RWPE2 (cell line): ENCODE measurements at regions not wholly inside any gene's neighbourhood (a gene's known extent, or its start where the extent isn't known, plus 50 kb on each side); places are given as distances from the start of the nearest gene placed in this dataset.

Experiments used
- ATAC-seq: fragments of 200-7000 bp; cut with Tn5 transposase; 3 replicates; pipeline ENCODE4 v1.9.1; 2021; ENCODE audit warnings: low read depth
- DNase-seq: peaks from one replicate; pipeline ENCODE4 v3.0.0-alpha.2; 2020; ENCODE audit warnings: low spot score
- H3K27ac ChIP-seq: fragments of 450-650 bp; 2 replicates; pipeline ENCODE4 v1.5.1; 2017; ENCODE audit warnings: mild to moderate bottlenecking; ENCODE audit not compliant: poor library complexity, severe bottlenecking
- H3K27me3 ChIP-seq: fragments of 250-450 bp; sonication (Bioruptor Pico); 2 replicates; pipeline ENCODE4 v1.5.1; 2021; ENCODE audit warnings: mild to moderate bottlenecking, moderate library complexity; ENCODE audit not compliant: insufficient read depth, poor library complexity, severe bottlenecking
- H3K36me3 ChIP-seq: fragments of 250-450 bp; sonication (Bioruptor Pico); 2 replicates; pipeline ENCODE4 v1.5.1; 2020; ENCODE audit warnings: low read depth, mild to moderate bottlenecking, moderate library complexity
- H3K4me1 ChIP-seq: fragments of 250-450 bp; sonication (Bioruptor Pico); 2 replicates; pipeline ENCODE4 v1.5.1; 2021; ENCODE audit warnings: mild to moderate bottlenecking, moderate library complexity; ENCODE audit not compliant: insufficient read depth, poor library complexity, severe bottlenecking
- H3K4me3 ChIP-seq: fragments of 250-450 bp; sonication (Bioruptor Pico); 2 replicates; pipeline ENCODE4 v1.5.1; 2021; ENCODE audit warnings: mild to moderate bottlenecking, moderate library complexity; ENCODE audit not compliant: severe bottlenecking
- H3K9me3 ChIP-seq: fragments of 250-450 bp; sonication (Bioruptor Pico); 2 replicates; pipeline ENCODE4 v1.5.1; 2021; ENCODE audit warnings: mild to moderate bottlenecking, moderate library complexity; ENCODE audit not compliant: severe bottlenecking
- CTCF ChIP-seq: fragments of 450-650 bp; IDR thresholded peaks from one replicate; pipeline ENCODE4 v1.5.1; 2017; ENCODE audit warnings: mild to moderate bottlenecking, moderate library complexity; ENCODE audit not compliant: poor library complexity, severe bottlenecking

DNA sequence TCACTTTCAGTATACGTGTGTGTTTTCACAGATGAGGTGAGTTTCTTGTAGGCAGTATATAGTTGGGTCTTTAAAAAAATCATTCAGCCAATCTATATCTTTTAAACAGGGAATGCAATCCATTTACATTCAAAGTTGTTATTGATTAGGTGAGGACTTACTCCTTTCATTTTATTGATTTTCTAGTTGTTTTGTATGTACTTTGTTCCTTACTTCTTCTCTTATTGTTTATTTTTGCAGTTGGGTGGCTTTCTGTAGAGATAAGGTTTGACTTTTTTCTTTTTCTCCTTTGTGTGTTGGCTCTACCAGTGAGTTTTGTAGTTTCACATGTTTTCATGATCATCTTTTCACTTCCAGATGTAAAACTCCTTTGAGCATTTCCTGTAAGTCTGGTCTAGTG lies 83.1 kb downstream of the MAGED1 start:
- Histone ChIP-seq H3K4me3 (no peak overlapping the region), H3K27ac (no peak overlapping the region), H3K27me3 (no peaks in the 10 kb centered on the region), H3K9me3 (no peaks in the 10 kb centered on the region), H3K36me3 (no peaks in the 10 kb centered on the region), H3K4me1 (no peaks in the 10 kb centered on the region)
- no peak for DNase-seq
- ATAC-seq: no peak
- TF ChIP-seq CTCF: no peak
